WI38 (cell line): ENCODE measurements at regions not wholly inside any gene's neighbourhood (a gene's known extent, or its start where the extent isn't known, plus 50 kb on each side); places are given as distances from the start of the nearest gene placed in this dataset.

ENCODE experiments used
- H3K4me3 ChIP-seq: 2 replicates; pipeline ENCODE4 v1.5.1; 2011; ENCODE audit warnings: low read depth, mild to moderate bottlenecking, control low read depth, low read length
- TF ChIP-seq, protein P1 (sequence below): IDR thresholded peaks from 2 replicates; pipeline ENCODE4 v1.5.1; 2012; ENCODE audit warnings: low read depth, mild to moderate bottlenecking, control low read depth, low read length

DNA sequence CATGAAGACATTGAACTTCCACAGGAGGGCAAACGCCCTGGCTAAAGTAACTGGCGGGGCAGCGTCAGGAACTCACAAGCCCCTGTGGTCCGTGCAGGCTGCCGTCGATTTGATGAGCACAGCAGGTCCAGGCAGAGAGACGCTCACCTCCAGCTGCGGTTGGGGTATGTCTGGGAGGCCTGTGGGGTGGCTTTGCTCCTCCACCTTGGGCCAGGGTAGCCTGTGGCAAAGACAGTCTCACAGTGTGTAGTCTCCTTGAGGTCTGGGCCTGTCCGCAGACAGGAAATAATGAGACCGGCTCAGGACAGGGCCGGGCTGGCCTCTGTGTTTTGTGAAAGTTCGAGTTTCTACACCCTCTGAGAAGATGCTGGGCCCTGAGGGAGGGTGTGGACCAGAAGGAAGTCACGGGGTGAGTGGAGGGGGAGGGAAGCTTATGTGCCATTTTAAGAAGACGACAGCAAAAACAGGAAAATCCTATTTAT is 103.3 kb downstream of the METRNL start:
- TF ChIP-seq, protein P1, sequence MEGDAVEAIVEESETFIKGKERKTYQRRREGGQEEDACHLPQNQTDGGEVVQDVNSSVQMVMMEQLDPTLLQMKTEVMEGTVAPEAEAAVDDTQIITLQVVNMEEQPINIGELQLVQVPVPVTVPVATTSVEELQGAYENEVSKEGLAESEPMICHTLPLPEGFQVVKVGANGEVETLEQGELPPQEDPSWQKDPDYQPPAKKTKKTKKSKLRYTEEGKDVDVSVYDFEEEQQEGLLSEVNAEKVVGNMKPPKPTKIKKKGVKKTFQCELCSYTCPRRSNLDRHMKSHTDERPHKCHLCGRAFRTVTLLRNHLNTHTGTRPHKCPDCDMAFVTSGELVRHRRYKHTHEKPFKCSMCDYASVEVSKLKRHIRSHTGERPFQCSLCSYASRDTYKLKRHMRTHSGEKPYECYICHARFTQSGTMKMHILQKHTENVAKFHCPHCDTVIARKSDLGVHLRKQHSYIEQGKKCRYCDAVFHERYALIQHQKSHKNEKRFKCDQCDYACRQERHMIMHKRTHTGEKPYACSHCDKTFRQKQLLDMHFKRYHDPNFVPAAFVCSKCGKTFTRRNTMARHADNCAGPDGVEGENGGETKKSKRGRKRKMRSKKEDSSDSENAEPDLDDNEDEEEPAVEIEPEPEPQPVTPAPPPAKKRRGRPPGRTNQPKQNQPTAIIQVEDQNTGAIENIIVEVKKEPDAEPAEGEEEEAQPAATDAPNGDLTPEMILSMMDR = no peak
- H3K4me3 ChIP-seq = no peak overlapping the region

DNA sequence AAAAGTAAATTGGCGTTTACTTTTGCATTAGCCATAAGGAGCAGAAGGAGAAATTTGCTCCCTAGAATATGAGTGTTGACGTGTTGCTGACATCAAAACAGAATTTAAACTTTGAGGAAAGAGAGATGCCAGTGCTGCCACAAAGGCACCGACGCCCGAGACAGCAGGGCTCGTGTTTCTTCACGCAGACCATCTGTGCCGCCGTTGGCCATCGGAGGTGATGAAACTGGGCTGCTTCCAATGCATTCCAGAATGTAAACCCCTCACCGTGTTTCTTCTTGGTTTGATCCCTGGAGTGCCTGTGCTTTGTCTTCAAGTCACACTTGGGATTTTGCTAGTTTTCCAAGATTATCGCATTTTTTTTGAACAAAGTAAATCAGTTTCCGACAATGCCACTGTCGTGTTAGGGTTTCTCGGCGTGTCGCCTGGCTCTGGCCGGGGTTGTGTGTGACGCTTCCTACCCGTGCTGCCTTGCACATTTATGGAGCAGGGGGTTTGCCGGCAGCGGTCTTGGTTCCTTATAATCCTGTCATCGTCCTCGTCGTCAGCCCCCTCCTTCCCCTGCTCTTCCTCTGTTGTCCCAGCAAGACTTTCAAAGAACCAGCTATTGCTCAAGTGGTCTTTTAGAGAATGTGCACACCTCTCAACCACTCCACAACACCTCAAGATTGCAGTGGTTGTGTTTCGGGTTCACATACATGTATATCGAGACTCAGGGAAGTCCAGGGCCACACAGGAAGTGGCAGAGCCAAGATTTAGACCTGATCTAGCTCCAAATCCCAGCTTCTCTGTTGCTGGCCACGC is 103.9 kb downstream of the METRNL start:
- H3K4me3 ChIP-seq = no peak overlapping the region
- TF ChIP-seq, protein P1 = no peak

DNA sequence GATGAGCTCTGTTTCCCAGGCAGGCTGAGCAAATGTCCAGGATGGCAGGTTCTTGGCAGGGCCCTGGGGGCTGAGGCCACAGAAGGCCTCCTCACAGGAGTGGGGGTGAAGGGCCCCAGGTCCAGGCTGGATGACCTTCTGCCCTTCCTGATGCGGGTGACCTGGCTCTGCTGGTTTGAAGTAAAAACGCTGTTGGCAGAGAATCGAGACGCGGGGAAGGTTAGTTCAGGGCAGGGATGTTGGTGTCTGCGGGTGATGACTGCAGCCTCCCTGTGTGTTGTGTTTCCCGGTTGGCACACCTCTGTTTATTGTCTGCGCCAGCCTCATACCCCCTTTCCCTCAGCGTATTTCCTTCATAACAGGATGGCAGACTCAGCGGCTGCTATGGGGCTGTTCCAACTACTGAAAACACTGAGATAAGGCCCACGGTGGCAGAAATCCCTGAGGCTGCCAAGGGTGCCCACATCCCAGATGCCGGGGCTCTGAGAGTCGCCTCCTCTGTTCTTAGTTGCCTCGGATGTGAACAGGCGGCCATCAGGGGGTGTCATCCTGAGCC is 104.6 kb downstream of the METRNL start:
- no peak overlapping the region for H3K4me3 ChIP-seq
- TF ChIP-seq, protein P1 = no peak

DNA sequence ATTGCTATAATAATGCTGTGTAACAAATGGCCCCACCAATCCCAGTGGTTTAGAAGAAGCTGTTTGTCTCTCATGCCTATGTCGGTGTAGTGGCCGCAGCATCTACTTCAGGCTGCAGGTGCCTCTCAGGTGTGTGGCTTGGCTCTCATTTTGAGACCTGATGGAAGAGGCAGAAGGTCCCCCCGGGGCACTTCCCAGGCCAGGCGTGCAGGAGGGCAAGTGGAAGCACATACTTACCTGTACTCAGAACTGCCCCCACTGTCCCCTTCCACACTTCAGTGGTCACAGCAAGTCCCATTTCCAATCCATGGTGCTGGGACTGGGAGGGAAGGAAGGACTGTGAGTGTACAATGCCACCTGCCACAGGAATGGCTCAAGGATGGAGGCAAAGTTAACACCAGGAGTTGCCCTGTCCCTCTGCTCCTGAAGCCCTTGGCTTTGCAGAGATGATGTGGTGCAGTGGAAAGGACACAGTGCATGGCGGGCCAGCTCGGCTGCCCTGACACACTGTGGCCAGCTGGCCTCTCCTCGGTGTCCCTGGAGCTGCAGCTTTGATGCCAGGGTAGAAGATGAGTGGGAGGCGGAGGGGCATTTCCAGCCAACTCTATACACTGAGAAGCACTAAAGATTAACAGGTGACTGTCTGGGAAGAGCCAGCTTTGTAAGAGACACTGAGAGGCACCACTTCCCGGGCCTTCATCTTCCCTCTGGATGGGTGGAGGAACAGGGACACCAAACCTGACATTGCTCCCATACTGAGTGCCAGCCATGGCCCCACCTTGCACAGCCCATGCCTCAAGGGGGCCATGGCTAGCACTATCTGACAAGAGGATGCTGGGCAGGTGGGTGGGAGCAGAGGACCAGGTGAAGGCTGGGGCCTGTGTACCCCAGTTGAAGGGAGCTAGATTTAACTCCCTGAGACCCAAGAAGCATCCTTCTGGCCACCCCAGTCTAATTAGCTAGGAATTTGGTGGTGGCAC is 105.9 kb downstream of the METRNL start:
- TF ChIP-seq, protein P1 = no peak

DNA sequence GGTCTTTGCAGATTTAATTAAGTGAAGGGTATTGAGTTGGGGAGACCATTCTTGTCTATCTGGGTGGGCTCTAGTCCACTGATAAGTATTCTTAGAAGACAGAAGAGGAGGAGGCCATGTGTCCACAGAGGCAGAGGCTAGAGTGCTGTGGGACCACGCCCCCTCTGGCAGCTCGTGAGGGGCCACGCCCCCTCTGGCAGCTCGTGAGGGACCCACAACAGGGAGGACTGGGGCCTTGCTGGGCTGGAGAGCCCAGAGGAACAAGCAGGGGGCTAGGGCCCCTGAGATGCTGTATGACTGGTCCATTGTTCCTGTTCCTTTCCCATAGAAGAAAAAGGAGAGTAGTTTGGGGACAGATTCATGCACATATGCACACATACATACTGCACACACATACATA is 106.8 kb downstream of the METRNL start:
- H3K4me3 ChIP-seq = no peak overlapping the region
- TF ChIP-seq, protein P1 = no peak

More for the DNA sequence above, 105.9 kb downstream of the METRNL start:
- H3K4me3 ChIP-seq = no peak overlapping the region

DNA sequence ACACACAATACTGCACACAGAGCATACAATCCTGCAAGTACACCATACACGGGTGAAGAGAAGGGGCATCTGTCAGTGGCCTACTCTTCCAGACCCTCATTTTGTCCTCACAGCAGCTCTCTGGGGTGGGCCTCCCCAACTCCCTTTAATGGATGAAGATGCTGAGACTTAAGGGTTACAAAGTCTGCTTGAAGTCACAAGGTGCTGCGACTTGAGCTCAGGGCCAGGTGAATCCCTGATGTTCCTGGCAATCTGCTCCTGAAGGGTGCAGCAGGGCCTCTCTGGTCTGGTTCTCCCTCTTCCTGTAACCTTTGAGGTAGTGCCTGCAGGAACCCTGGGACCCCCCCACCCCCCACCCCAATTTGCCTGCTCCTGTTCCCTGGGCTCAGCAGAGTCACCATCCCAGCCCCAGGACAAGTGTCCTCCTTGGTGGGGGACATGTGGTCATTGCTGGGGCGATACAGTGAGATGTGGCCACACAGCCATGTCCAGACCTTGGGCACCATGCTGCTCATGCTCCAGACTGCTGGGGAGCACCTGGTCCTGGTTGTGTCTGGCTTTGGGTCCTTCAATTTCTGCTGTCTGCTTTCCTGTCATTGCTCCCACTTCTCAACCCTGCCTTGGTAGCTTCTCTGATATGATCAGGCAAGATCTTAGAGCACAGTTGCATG is 107.5 kb downstream of the METRNL start:
- TF ChIP-seq, protein P1 = no peak
- H3K4me3 ChIP-seq = no peak overlapping the region
